ENCODE measurements at regions not wholly inside any gene's neighbourhood (a gene's known extent, or its start where the extent isn't known, plus 50 kb on each side); places are given as distances from the start of the nearest gene placed in this dataset.

DNA sequence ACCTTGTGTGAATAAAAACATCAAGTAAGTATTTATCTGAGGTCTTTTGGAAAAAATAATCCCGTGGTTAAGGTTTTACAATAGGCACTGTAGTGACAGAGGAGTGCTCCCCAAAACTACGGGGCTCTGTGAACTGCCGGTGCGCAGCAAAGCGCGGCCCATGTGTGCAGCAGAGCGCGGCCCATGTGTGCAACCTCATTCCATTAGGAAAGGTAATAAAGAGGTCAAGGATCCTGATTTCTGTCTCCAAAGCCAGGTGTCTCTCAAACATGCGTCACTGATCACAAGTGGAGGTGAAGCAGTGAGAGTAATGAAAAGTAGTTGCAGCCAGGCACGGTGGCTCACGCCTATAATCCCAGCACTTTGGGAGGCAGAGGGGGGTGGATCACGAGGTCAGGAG is 58.7 kb downstream of the MRPL57 start:
- no peak for TF ChIP-seq POLR2A (IDR thresholded peaks at IDR 0.05; ENCODE audit: low read depth, low read length)
- TF ChIP-seq POLR2AphosphoS5 (IDR thresholded peaks at IDR 0.05; ENCODE audit: low read depth, low read length) = no peak
- TF ChIP-seq TAF1 (IDR thresholded peaks at IDR 0.05; ENCODE audit: borderline replicate concordance, low read depth, low read length) = no peak
